ENCODE measurements at regions not wholly inside any gene's neighbourhood (a gene's known extent, or its start where the extent isn't known, plus 50 kb on each side); places are given as distances from the start of the nearest gene placed in this dataset.

GRCh38 chr10:78567680-78568455, 500.9 kb upstream of the ZMIZ1 start:
- TF ChIP-seq REST (IDR thresholded peaks at IDR 0.05; ENCODE audit: insufficient read depth in 1 of 2, low read depth in 2 of 2, low read length in 2 of 2) (no peak), SIN3A (IDR thresholded peaks at IDR 0.05; ENCODE audit: borderline replicate concordance, insufficient read depth, low read length) (no peak), TAF1 (IDR thresholded peaks at IDR 0.05; ENCODE audit: borderline replicate concordance, insufficient read depth, low read length) (no peak), POLR2AphosphoS5 (IDR thresholded peaks at IDR 0.05; ENCODE audit: low read depth, low read length) (no peak)
